Nucleus accumbens (tissue), 56 donors: ENCODE measurements at regions not wholly inside any gene's neighbourhood (a gene's known extent, or its start where the extent isn't known, plus 50 kb on each side); places are given as distances from the start of the nearest gene placed in this dataset.
"Not testable (repeated sequence)": the region's sequence is repeated elsewhere in the genome, so short reads cannot be mapped to it uniquely, and the experiment has no call there.

Source experiments
- DNase-seq, 56 donors: peaks; one replicate each; lab custom pipeline; 2025; lab: John Stamatoyannopoulos, UW

DNA sequence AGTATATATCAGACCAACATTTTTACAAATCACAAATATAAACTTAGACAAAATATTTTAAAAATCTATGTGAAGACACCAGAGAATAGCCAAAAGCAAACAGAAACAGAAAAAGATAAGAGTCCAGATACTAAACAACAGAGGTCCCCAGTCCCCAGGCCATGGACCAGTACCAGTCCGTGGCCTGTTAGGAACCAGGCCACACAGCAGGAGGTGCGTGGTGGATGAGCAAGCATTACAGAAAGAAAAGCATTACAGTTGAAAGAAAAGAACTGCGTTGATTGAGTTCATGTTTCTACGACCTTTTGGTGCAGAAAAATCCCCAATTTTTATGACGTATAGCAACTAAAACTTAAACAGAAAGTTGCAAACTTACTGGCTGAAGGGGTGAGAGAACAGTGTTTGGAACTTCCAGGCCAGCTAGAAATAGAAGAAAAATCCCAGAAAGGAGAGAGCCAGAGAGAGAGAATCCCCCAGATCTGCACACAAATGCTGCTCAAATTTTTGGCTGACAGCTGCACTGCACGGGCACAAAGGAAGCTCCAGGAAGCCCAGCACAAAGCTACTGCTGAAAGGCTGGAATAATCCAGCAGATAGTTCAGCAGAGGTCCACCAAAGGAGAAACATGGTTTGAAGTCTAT, 159.6 kb upstream of the C14orf180 start:
- DNase-seq = no peak

GRCh38 chr14:104420523-104420922, 159.0 kb upstream of the C14orf180 start:
- not testable (repeated sequence) for DNase-seq

GRCh38 chr14:104420990-104421389, 158.6 kb upstream of the C14orf180 start:
- DNase-seq = no peak

DNA sequence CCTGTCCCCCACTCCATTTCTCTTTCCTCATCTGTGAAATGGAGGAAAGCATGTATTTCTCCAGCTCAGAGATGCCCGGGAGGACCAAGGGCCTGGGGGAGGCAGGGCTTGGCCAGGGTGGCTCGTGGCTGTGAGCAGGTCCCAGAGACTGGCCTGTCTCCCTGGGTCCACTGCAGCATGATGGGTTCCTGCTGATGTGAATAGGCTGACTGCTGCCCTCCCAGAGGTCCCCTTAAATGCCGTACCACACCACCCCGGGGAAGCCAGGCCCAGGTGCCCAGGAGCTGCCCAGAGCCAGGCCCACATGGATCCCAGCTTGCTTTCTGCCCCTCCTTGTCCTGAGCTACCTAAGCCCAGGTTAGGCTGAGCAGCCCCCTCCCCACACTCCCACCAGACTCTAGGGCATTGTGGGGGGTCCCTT, 158.2 kb upstream of the C14orf180 start:
- no peak for DNase-seq

DNA sequence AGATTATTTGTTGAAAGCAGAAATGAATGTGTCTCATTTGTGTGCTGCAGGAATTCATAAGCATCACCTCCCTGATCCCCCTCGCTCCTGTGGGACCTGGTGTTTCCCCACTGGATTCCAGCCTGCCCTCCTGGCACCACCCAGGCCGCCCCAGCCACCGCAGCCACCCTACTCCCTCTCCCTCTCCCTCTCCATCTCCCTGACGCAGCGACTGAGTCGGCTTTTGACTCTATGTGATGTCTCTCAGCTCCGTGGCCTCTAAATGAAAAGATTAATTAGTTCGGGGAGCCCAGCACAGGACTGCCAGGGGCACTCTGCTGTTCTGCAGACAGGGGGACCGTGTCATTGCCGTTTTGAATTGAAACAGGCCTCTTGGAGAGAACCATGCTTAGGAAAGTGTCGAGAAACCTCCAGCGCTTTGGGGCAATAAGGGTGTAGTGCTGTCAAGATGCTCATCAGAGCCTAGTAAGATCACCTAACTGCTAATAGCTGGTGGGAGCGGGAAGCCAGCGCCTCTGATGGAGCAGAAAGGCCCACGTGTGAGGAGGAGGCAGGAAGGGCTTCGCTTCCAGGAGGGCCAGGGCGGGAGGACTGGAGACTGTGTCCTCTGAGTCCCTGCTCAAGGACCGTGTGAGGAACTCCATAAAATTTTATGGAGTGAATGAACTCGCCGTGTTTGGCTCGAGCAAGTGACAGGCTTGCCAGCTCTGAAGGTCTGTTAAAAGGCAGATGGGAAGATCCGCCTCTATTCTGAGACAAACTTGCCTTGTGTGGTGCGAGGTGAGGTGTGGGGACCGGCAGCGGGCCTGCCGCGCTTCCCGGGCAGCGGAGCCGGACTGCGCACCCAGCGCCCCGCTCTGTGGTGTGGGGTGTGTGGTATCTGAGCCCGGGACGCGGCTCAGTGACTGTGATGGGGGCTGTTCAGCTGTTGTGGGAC, 157.4 kb upstream of the C14orf180 start:
- DNase-seq = no peak

DNA sequence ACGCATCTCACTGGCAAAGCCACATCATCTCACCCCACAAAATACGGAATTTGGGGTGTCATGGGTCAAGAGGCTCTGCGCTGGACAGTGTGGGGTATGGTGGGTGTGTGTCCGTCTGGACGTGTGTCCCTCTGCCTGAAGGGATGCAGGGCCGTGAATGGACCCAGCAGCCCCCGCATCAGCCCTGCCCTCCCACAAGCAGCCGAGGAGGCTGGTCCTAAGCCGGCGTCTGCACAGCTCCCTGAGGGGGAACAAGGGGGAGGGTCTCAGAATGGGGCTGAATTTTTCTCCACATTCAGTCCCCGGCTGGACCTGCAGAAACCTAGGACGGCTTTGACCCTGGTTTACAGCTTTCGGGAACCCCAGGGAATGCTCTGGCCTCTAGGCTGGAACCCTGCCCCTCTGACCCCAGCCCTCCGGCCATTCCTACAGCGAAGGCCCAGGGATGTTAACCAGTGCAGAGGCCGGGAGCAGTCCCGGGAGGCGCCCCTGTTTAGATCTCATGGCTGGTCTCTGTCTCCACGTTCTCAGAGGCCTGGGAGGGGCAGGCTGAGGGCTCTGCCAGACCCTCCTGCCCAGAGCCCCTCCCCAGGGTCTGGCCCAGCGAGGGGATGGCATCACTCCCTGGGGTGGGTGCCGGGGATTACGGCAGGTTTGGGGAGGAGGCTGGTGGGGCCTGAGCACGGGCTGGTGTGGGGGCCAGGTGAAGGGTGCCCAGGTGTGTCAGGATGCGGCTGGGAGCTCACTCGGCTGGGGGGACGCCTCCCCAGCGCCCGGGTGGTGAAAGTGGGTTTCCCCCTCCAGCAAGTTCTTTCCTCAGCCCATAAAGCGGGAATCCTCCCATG, 156.5 kb upstream of the C14orf180 start:
- no peak for DNase-seq

- DNase-seq = no peak
These were observed 155.7 kb upstream of the C14orf180 start for GRCh38 chr14:104423701-104424405.

- peak in 45 of 56 donors; percentile 21 to 76 (median 50) for DNase-seq
These were observed 155.0 kb upstream of the C14orf180 start for GRCh38 chr14:104424406-104425072.

DNA sequence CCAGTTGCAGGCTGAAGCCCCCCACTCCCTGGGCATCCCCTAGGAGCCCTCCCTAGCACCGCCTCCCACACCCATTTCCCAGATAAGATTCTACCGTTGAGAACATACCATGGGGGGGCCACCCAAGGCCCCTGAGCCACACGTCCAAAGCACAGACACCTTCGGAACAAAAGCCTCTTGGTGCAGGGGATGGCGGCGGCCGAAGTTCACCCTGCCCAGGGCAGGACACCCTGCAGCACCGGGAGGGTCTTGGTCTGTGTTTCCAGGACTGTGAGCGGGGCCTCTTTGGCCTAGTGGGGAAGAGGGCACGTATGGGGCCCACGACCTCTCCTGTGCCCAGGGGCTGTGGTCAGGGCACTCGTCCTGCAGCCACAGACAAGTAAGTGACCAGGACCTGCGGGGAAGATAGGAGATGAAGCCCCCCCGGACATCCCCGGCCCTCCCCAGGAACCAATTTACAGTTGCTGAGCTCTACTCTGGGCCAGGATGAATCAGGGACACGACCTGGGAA, 154.3 kb upstream of the C14orf180 start:
- no peak for DNase-seq

DNA sequence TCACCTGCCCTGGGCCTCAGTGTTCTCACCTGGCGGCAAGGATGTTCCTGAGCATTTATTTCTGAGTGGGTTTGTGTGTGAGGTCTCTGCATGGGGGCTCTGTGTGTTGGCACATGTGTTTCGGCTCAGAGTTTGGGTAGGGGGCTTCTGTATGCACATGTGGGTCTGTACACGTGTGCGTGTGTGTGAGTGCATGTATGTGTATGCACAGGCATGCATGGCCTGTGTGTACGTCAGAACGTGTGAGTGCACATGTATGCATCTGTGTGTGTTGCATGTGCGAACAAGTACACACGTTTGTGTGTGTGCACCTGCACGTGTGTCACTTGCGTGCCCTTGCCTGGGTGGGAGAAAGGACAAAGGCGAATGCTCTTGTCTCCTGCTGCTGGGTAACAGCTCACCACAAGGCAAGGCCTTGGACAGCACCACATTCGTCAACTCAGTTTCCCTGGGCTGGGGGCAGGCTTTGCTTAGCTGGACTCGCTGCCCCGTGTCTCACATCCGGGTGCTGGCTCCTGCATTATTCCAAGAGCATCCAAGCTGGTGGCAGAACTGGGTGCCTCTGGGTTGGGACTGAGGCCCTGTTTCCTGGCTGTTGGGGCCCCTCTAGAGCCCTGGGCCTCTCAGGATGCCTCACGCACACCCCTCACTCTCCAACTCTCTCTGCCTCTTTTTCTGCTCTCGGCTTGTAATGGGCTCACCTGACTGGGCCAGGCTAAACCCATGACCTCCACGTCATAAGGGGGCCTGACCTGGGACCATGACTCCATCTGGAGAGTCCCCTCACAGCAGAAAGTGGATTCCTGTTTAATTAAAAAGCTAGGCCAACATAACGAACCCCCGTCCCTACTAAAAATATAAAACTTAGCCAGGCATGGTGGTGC, 153.6 kb upstream of the C14orf180 start:
- DNase-seq = no peak

DNA sequence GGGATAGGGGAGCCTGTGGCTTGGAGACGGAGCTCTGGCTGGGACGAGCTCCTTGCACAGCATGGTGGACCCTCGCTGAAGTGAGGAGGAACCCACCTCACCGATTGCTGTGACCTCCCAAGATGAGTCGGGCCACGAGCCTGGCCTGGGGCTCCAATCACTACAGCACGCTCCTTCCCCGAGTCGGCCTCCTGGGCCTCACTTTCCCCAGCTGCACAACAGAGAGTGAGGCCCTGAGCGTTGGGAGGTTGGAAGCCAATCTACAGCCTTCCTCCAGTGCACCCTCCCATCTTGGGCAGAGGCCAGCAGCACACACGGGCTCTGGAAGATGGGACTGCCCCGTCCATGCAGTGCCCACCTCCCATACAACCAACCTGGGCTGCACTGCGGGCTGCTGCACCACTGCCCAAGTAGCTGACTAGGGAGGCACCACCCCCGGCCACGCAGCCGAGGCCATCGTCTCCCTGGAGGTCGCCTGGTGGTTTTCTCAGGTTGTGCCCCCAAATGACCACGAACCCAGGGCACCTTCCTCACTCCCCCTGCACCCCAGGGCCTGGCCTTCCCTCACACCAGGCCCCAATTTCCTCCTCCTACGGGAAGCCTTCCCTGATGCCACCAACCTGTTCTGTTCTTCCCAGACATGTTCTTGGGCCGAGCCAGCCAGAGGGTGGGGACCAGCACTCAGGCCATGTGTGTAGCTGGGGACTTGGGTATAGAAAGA, 152.3 kb upstream of the C14orf180 start:
- DNase-seq = no peak

DNA sequence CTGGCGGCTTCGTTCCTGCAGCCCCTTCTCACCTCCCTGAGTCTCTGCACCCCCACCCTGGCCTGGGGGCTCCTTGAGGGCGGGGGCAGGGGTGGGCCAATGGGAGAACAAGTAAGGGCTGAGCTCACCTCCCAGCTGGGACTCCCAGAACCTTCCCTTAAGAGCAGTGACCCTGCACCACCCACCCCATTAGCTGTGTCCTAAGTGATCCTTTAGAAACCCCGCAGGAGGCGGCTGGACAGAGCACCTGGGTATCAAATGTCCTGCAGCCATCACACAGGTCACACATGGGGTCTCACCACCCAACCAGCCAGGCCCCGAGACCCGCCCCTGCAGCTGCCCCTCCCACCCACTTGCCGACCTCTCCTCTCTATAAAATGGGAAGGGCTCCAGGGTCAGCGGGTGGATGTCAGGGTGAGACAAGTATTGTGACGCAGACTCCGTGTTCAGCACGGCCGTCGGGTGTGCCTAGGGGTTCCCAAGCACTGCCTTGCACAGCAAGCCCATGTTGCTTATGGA, 151.2 kb upstream of the C14orf180 start:
- DNase-seq = no peak

DNA sequence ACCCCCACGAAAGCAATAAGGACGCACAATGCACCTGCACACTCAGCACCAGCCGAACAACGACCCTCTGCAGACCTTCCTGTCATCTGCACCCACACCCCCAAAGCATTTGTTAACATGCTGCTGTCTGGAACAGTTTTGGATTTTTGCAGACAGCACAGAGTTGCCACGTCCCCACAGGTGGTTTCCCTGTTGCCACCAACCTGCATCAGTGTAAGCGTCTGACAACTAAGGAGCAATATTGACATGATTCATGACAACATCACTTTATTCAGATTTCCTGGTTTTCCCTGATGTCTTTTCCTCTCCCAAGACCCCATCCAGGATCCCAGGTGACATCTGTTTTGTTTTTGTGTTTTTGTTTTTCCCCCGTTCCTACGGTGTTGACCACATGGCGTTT, 150.7 kb upstream of the C14orf180 start:
- no peak for DNase-seq

DNA sequence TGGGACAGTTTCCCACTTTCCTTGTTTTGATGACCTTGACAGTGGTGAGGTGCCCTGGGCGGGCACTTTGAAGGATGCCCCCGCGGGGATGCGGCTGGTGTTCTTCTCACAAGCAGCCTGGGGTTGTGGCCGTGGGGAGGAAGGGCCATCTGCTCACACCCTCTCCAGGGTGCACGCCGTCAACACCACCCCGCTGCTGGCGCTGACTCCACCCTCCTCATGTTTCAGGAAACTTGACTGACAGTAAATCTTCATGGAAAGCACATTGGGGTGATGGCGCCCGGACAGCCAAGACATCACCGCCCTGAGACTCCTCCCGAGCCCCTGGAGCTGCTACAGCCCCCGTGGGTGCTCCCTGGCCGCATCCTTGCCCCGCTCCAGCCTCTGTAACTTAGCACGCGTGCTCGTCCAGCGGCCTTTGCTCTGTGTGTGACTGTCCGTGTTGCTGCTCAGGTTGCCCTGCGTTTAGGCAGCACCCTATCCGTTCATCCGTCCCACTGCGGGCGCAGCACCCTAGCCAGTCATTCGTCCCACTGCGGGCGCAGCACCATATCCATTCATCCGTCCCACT, 150.2 kb upstream of the C14orf180 start:
- no peak for DNase-seq

- DNase-seq = no peak
These were observed 148.1 kb upstream of the C14orf180 start for GRCh38 chr14:104431351-104431928.

DNA sequence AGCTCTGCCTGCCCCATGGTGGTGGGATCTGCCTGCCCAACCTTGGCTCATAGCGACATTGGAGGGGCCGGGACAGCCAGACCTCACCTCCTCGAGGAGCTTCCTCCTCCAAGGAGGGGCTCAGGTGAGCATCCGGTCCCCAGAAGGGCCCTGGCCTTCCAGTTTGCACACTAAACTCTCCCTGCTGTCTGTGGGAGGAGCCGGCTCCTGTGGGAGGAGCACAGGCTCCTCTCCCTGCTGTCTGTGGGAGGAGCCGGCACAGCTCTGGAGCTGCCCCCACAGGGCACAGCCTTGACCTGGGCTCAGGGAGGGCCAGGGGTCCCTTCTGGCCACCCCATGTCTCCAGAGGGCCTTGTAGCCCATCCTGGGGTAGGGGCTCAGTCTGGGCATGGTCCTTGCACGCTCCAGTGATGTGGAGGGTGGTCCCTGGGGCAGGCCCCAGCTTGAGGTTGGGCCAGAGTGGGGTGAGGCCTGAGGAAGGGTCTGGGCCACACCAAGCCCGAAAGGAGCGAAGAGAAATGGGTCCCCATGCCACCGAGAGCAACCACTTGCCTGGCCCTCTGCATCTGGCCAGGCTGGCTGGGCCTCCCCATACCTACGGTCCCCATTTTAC, 147.5 kb upstream of the C14orf180 start:
- DNase-seq = no peak
